Gastrocnemius medialis (tissue), 4 donors: ENCODE measurements at regions not wholly inside any gene's neighbourhood (a gene's known extent, or its start where the extent isn't known, plus 50 kb on each side); places are given as distances from the start of the nearest gene placed in this dataset.

Experiments used
- CTCF ChIP-seq, 5 experiments: fragments of 450-650 bp in 3 of 5; fragments of 200-600 bp in 2 of 5; sonication (generic) in 2 of 5; IDR thresholded peaks in 4 of 5; conservative IDR thresholded peaks in 1 of 5; 1 replicate in 4 of 5; 2 replicates in 1 of 5; pipeline ENCODE4 v1.5.1; 2016 to 2019; ENCODE audit warnings: antibody characterized with exemption in 5 of 5, mild to moderate bottlenecking in 3 of 5, moderate library complexity in 3 of 5
- POLR2A ChIP-seq, 2 donors: fragments of 450-650 bp; IDR thresholded peaks; one replicate each; pipeline ENCODE4 v1.6.1; 2017; ENCODE audit warnings: antibody characterized with exemption in 2 of 2, mild to moderate bottlenecking in 2 of 2, moderate library complexity in 2 of 2

GRCh38 chr4:57401586-57401985, 291.4 kb upstream of the IGFBP7 start:
- TF ChIP-seq CTCF (IDR thresholded peaks at IDR 0.05 in 4 of 5, conservative IDR thresholded peaks at IDR 0.05 in 1 of 5) (no peak), POLR2A (IDR thresholded peaks at IDR 0.05) (no peak)
